GM23338 (cell line): ENCODE measurements at regions not wholly inside any gene's neighbourhood (a gene's known extent, or its start where the extent isn't known, plus 50 kb on each side); places are given as distances from the start of the nearest gene placed in this dataset.

ENCODE experiments used
- ATAC-seq: fragments of 200-7000 bp; cut with Tn5 transposase; 3 replicates; pipeline ENCODE4 v1.9.1; 2020
- DNase-seq: peaks from one replicate; pipeline ENCODE4 v3.0.0-alpha.2; 2015; ENCODE audit warnings: low spot score
- H2AFZ ChIP-seq: fragments of 200-600 bp; sonication (generic); 2 replicates; pipeline ENCODE4 v1.8.0; 2016; ENCODE audit warnings: antibody characterized with exemption, mild to moderate bottlenecking, moderate library complexity
- H3F3A ChIP-seq: fragments of 200-600 bp; sonication (generic); replicated peaks from 2 replicates; pipeline ENCODE4 v1.8.0; 2017; ENCODE audit warnings: antibody characterized with exemption, mixed run types, low read depth
- H3K27ac ChIP-seq: fragments of 200-600 bp; sonication (generic); 2 replicates; pipeline ENCODE4 v1.6.1; 2016; ENCODE audit warnings: low read depth
- H3K27me3 ChIP-seq: fragments of 200-600 bp; sonication (generic); 2 replicates; pipeline ENCODE4 v1.8.0; 2016; ENCODE audit warnings: mild to moderate bottlenecking, mixed run types, moderate library complexity; ENCODE audit not compliant: insufficient read depth
- H3K36me3 ChIP-seq: fragments of 200-600 bp; sonication (generic); 2 replicates; pipeline ENCODE4 v1.8.0; 2016; ENCODE audit warnings: mild to moderate bottlenecking; ENCODE audit not compliant: insufficient read depth
- H3K4me1 ChIP-seq: fragments of 200-600 bp; sonication (generic); 2 replicates; pipeline ENCODE4 v1.8.0; 2016; ENCODE audit warnings: mild to moderate bottlenecking, moderate library complexity; ENCODE audit not compliant: insufficient read depth
- H3K4me2 ChIP-seq: fragments of 200-600 bp; sonication (generic); 2 replicates; pipeline ENCODE4 v1.7.1; 2017; ENCODE audit warnings: mixed run types
- H3K4me3 ChIP-seq: fragments of 200-600 bp; sonication (generic); 2 replicates; pipeline ENCODE4 v1.6.1; 2016; ENCODE audit warnings: mixed run types
- H3K79me2 ChIP-seq: fragments of 200-600 bp; sonication (generic); replicated peaks from 2 replicates; pipeline ENCODE4 v1.8.0; 2017; ENCODE audit warnings: mild to moderate bottlenecking; ENCODE audit not compliant: insufficient read depth
- H3K9me2 ChIP-seq: fragments of 200-600 bp; sonication (generic); 2 replicates; pipeline ENCODE4 v1.8.0; 2017; ENCODE audit not compliant: insufficient read depth
- H4K20me1 ChIP-seq: fragments of 200-600 bp; sonication (generic); replicated peaks from 2 replicates; pipeline ENCODE4 v1.8.0; 2017; ENCODE audit warnings: mild to moderate bottlenecking; ENCODE audit not compliant: insufficient read depth
- H3K27ac Mint-ChIP-seq: 2 replicates; pipeline ENCODE4 v1.8.0; 2020; ENCODE audit warnings: inconsistent platforms, mild to moderate bottlenecking, moderate library complexity, mixed read lengths
- H3K27me3 Mint-ChIP-seq: 3 replicates; pipeline ENCODE4 v1.8.0; 2022; ENCODE audit warnings: low read depth, mild to moderate bottlenecking, moderate library complexity, mixed read lengths, inconsistent platforms; ENCODE audit not compliant: insufficient read depth, poor library complexity
- H3K36me3 Mint-ChIP-seq: 3 replicates; pipeline ENCODE4 v1.8.0; 2021; ENCODE audit warnings: low read depth, mild to moderate bottlenecking, inconsistent platforms, moderate library complexity, mixed read lengths
- H3K4me1 Mint-ChIP-seq: 3 replicates; pipeline ENCODE4 v1.8.0; 2020; ENCODE audit warnings: mild to moderate bottlenecking, inconsistent platforms, mixed read lengths
- H3K4me3 Mint-ChIP-seq: 3 replicates; pipeline ENCODE4 v1.8.0; 2021; ENCODE audit warnings: moderate library complexity, mild to moderate bottlenecking, inconsistent platforms, mixed read lengths
- H3K9me3 Mint-ChIP-seq: 3 replicates; pipeline ENCODE4 v1.8.0; 2020; ENCODE audit warnings: moderate library complexity, mild to moderate bottlenecking, inconsistent platforms, mixed read lengths
- CTCF ChIP-seq, 2 experiments: fragments of 200-600 bp in 1 of 2; sonication (generic) in 1 of 2; conservative IDR thresholded peaks; 2 replicates each; pipeline versions ENCODE4 v1.5.1 to v1.6.1; 2016 to 2017; ENCODE audit warnings: antibody characterized with exemption in 2 of 2, low read depth in 2 of 2, mild to moderate bottlenecking in 2 of 2, moderate library complexity in 1 of 2
- POLR2AphosphoS5 ChIP-seq: IDR thresholded peaks from 2 replicates; pipeline ENCODE4 v1.6.1; 2016; ENCODE audit warnings: antibody characterized with exemption, low read depth
- ZNF462 ChIP-seq: fragments of 250-450 bp; sonication (Bioruptor Pico); IDR thresholded peaks from 2 replicates; pipeline ENCODE4 v1.5.0; 2020; ENCODE audit warnings: mild to moderate bottlenecking, moderate library complexity

- ATAC-seq (no peak), DNase-seq (no peak)
Observed at GRCh38 chr11:112363527-112363926, 102.9 kb upstream of the PLET1 start.

More at GRCh38 chr11:112363527-112363926, 102.9 kb upstream of the PLET1 start:
- no peak overlapping the region for H3K27ac ChIP-seq
- no peaks in the 10 kb centered on the region for H3K27me3 ChIP-seq
- no peak overlapping the region for H3K4me3 ChIP-seq
- Mint-ChIP-seq H3K36me3 (no peaks in the 10 kb centered on the region), H3K27ac (no peak overlapping the region), H3K4me3 (no peak overlapping the region), H3K9me3 (no peaks in the 10 kb centered on the region), H3K27me3 (peaks cover 4% of the 10 kb centered on the region), H3K4me1 (peaks cover 9% of the 10 kb centered on the region)
- no peaks in the 10 kb centered on the region for H3K36me3 ChIP-seq
- no peaks in the 10 kb centered on the region for H3F3A ChIP-seq
- H3K4me1 ChIP-seq, result no peaks in the 10 kb centered on the region
- H2AFZ ChIP-seq, result no peak overlapping the region
- H3K79me2 ChIP-seq, result no peaks in the 10 kb centered on the region
- H3K4me2 ChIP-seq, result no peak overlapping the region
- TF ChIP-seq POLR2AphosphoS5, result no peak
- no peak for TF ChIP-seq ZNF462 (CRISPR knock-in tag)
- no peak for TF ChIP-seq CTCF (conservative IDR thresholded peaks at IDR 0.05; ENCODE audit: low read depth in 2 of 2)
- H3K9me2 ChIP-seq, result peaks cover 9% of the 10 kb centered on the region
- no peaks in the 10 kb centered on the region for H4K20me1 ChIP-seq
